IPS DF 4.7 (cell line): ENCODE measurements at regions not wholly inside any gene's neighbourhood (a gene's known extent, or its start where the extent isn't known, plus 50 kb on each side); places are given as distances from the start of the nearest gene placed in this dataset.

ENCODE experiments used
- DNase-seq: peaks from one replicate; pipeline ENCODE4 v3.0.0-alpha.2; 2013; ENCODE audit warnings: low spot score; ENCODE audit errors: extremely low read depth

DNA sequence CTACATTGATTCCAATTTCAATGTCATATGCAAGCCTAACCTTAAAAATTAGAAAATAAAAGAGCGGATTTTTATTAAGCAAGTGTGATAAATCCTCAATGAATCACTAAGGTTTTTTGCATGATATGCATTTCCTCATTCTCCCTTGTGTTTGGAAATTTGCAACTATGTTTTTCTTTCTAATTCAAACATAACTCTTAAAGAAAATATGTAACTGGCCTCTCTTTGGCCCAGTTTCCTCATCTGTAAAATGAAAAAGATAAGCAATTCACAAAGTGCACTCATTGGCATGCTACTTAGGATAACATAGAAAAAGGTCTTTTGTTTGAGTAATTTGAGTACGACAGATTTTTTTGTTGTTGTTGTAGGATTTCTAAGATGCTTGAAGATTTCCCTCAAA is 295.5 kb downstream of the CDH11 start:
- no peak for DNase-seq

DNA sequence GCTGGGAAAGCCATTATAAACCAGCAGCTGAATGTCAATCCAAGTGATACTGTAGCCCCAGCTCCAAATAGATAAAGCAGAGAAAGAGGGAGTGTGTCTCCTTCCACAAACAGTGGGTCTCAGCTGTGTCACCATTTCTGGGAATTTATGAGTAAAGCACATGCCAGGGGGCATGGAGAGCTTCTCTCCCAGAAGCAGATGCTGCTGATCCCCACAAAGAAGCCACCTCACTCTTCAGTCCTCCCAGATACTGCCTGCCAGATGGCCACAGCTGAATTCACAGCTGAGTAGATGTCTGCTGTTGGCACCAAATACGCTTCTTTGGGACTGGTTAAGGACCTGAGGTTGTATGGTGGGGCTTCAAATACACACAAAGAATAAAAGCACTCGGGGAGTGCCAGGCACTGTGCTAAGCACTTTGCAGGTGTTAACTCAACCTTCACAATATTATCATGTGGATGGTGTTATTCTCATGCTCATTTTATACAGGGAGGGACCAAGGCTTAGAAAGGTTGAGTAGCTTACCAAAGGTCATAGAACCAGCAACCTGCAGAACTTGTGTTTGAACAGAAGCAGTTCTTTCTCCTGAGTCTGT is 298.3 kb downstream of the CDH11 start:
- DNase-seq = no peak

- no peak for DNase-seq
Measured at GRCh38 chr16:64809876-64810629, 311.8 kb downstream of the CDH11 start.

GRCh38 chr16:64808474-64808873 is 313.4 kb downstream of the CDH11 start:
- no peak for DNase-seq

GRCh38 chr16:64791756-64792155 is 330.1 kb downstream of the CDH11 start:
- no peak for DNase-seq

DNA sequence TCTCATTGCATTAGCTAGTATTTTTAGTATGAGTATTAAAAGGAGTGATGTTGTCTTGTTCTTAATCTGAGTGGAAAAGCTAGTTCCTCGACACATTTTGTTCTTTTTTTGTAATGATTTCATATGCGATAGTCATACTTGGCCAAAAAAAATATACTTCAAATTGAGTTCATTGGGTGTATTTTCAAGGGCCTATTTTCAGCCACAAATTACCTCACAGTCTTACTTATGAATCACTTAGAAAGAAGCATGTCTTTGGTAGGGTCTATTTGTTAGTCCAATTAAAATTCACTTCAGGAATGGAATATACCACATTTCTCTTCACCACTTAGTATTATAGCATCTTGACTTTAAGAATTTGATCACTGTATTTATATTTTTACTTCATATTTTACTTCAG is 337.2 kb downstream of the CDH11 start:
- no peak for DNase-seq

DNA sequence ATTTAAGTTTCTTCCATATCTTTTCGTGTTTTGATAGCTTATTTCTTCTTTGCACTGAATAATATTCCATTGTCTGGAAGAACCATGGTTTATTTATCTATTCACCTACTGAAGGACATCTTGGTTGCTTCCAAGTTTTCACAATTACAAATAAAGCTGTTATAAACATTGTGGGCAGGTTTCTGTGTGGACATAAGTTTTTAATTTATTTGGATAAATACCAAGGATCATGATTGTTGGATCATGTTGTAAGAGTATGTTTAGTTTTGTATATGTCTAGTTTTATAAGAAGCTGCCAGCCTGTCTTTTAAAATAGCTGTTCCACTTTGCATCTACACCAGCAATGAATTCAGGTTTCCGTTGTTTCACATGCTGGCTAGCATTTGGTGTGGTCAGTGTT is 339.4 kb downstream of the CDH11 start:
- DNase-seq = no peak

- DNase-seq = no peak
Measured at GRCh38 chr16:64780445-64780844, 341.4 kb downstream of the CDH11 start.

- DNase-seq = no peak
Measured at GRCh38 chr16:64778777-64779176, 343.1 kb downstream of the CDH11 start.

DNA sequence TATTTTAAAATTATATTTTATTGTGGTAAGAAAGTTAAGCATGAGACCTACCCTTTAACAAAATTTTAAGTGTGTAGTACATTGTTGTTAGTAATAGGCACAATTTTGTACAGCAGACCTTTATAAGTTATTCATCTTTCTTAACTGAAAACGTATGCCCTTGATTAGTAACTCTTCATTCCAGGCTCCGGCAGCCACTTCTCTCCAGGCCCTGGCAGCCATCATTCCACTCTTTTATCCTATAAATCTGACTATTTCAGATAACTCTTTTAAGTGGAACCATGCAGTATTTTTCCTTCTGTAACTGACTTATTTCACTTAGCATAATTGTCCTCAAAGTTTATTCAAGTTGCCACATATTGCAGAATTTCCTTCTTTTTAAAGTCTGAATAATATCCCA is 348.2 kb downstream of the CDH11 start:
- no peak for DNase-seq

DNA sequence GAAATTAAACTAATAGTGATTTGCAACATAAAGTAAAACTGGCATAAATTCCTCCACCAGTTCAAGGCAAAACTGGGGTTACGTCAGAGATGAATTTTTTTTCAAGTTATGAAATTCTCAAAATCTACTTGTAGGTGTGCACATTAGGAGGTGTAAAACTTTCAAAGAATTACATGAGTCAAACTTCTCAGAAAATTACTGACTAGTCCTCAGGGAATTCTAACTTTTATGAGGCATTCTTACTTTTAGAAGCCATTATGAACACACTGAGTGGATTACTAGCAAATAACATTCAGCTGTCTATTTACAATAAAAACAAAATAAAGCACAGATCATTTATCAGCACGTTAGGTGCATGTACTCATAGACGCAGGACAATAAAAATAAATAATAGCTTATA is 348.7 kb downstream of the CDH11 start:
- no peak for DNase-seq

GRCh38 chr16:64771273-64771672 is 350.6 kb downstream of the CDH11 start:
- DNase-seq = no peak

DNA sequence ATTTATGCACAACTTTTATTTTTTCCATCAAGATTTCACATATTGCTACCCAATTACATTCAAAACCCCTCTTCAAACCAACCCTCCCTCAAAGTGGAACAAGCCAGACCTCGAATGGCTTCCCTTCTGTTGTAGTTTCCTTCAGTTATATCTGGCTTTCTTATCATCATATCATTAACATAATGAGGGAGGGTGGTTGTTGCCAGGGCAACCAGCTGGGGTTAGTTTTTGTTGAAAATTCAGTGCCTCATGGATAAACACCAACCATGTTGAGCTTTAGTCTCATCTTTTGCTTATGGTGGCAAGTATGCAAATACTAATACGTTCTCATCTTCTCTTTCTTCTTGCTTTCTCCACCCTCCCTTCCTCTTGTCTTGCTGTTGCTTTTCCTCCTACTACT is 359.7 kb downstream of the CDH11 start:
- no peak for DNase-seq

DNA sequence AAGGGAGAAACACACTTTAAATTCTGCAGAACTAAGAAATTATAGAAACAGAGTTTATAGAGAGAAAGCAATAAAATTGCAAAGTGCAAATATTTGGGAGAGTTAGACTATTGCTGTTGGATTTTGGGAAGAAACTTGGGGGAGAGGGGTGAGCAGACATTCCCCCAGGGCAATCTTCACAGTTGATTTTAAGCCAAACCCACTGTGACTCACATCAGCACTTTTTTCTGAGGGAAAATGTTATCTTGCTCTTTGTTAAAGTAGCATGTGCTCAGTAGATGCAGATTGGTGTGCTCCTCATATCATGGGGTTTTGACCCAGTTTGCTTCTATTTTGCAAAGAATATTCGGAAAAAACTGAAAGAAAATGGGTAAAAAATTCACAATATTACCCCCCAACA is 367.6 kb downstream of the CDH11 start:
- no peak for DNase-seq

- DNase-seq = no peak
Measured at GRCh38 chr16:64751906-64752305, 370.0 kb downstream of the CDH11 start.

GRCh38 chr16:64749346-64749745 is 372.5 kb downstream of the CDH11 start:
- no peak for DNase-seq

DNA sequence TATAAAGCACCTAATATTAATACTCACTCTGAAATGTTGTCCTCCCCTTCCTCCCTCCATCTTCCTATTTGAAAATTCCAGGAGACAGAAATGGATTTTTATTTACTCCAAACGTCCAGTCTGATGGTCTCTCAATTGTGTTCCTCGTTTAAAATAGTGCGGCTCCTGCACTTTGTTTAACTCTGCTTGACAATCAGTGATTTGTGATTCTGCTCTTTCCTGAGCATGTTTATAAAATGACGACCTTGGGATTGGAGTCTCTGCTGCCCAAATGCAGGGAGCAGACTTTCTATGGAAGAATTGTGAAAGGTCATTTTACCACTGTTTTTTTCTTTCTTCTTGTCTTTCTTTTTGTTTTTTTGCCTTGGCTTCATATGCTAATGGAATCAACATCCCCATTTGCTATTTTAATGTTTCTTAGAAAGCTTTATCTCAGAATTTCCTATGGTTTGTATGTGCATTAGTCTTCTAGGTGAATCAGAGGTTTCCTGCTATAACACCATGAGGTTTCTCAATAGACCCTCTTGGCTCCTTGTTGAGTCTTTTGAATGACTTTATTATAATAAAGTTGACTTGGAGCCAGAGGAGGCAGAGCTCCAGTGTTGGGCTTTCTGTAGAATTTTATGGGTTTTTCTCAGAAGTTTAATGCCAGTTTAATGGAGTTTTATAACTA is 376.5 kb downstream of the CDH11 start:
- no peak for DNase-seq

- no peak for DNase-seq
Measured at GRCh38 chr16:64742455-64743223, 379.2 kb downstream of the CDH11 start.

- no peak for DNase-seq
Measured at GRCh38 chr16:64740261-64740660, 381.6 kb downstream of the CDH11 start.

DNA sequence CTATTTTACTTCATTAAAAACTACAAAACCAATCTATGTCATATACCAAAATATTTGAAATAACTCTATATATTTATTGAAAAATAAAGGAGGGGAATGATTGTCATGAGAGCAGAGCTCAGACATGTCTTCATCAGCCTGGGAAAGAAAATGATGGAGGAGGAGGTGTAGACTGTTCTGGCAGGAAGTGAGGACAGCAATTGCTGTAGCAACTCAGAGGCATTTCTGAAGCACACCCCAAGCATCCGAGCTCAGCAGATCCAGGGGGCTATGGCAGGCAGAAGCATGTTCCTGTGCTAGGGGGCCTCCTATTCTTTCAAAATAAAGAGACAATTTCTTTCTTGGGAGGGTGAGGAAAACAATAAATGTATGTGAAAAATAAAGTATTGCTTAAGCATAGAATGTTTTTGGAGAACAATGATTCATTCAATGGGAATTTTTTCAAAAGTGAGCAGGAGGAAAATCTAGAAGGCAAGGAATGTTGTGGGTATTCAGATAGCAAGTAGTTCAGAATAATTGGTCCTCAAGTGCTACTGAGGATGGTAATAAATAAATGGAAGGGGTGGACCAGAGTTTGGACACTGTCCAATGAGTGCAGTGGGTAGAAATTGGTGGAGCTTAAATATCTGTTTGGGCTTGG is 383.4 kb downstream of the CDH11 start:
- DNase-seq = no peak

- DNase-seq = no peak
Measured at GRCh38 chr16:64736857-64737256, 385.0 kb downstream of the CDH11 start.

GRCh38 chr16:64731891-64732290 is 390.0 kb downstream of the CDH11 start:
- no peak for DNase-seq
